H1 (cell line): ENCODE measurements at regions not wholly inside any gene's neighbourhood (a gene's known extent, or its start where the extent isn't known, plus 50 kb on each side); places are given as distances from the start of the nearest gene placed in this dataset.

Experiments used
- TAF7 ChIP-seq: optimal IDR thresholded peaks from 2 replicates; pipeline ENCODE3; 2011; ENCODE audit warnings: low read depth, mild to moderate bottlenecking, inconsistent platforms, low read length, moderate library complexity, borderline replicate concordance
- TEAD4 ChIP-seq: IDR thresholded peaks from 2 replicates; pipeline ENCODE4 v1.6.1; 2012; ENCODE audit warnings: low read depth, low read length, inconsistent platforms, mixed read lengths
- TF ChIP-seq, protein P1 (sequence below): fragments of 300-600 bp; sonication (generic); IDR thresholded peaks from 2 replicates; pipeline ENCODE4 v1.7.1; 2012; ENCODE audit warnings: low read length, moderate library complexity, mild to moderate bottlenecking, inconsistent platforms; ENCODE audit not compliant: insufficient replicate concordance

DNA sequence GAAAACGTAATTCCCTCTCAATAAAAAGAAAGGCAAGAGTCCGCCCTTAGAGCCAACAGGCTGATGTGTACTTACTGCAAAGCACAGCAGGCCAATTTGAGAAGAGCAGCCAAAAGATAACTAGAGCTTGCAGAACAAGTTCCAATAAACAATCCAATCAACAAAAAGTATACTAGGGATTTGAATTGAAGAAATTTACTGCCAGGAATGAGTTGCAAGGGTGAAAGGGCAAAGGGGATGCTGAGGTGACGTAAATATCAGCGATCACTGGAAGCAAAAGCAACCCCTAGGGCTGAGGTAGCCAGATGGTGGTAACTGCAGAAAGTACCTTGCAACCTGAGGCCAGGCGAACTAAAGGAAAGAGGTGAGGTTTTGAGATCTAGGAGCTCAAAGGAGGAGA, 152.1 kb upstream of the TENM3 start (continued):
- TF ChIP-seq TEAD4 (no peak), TAF7 (no peak)
- TF ChIP-seq, protein P1, sequence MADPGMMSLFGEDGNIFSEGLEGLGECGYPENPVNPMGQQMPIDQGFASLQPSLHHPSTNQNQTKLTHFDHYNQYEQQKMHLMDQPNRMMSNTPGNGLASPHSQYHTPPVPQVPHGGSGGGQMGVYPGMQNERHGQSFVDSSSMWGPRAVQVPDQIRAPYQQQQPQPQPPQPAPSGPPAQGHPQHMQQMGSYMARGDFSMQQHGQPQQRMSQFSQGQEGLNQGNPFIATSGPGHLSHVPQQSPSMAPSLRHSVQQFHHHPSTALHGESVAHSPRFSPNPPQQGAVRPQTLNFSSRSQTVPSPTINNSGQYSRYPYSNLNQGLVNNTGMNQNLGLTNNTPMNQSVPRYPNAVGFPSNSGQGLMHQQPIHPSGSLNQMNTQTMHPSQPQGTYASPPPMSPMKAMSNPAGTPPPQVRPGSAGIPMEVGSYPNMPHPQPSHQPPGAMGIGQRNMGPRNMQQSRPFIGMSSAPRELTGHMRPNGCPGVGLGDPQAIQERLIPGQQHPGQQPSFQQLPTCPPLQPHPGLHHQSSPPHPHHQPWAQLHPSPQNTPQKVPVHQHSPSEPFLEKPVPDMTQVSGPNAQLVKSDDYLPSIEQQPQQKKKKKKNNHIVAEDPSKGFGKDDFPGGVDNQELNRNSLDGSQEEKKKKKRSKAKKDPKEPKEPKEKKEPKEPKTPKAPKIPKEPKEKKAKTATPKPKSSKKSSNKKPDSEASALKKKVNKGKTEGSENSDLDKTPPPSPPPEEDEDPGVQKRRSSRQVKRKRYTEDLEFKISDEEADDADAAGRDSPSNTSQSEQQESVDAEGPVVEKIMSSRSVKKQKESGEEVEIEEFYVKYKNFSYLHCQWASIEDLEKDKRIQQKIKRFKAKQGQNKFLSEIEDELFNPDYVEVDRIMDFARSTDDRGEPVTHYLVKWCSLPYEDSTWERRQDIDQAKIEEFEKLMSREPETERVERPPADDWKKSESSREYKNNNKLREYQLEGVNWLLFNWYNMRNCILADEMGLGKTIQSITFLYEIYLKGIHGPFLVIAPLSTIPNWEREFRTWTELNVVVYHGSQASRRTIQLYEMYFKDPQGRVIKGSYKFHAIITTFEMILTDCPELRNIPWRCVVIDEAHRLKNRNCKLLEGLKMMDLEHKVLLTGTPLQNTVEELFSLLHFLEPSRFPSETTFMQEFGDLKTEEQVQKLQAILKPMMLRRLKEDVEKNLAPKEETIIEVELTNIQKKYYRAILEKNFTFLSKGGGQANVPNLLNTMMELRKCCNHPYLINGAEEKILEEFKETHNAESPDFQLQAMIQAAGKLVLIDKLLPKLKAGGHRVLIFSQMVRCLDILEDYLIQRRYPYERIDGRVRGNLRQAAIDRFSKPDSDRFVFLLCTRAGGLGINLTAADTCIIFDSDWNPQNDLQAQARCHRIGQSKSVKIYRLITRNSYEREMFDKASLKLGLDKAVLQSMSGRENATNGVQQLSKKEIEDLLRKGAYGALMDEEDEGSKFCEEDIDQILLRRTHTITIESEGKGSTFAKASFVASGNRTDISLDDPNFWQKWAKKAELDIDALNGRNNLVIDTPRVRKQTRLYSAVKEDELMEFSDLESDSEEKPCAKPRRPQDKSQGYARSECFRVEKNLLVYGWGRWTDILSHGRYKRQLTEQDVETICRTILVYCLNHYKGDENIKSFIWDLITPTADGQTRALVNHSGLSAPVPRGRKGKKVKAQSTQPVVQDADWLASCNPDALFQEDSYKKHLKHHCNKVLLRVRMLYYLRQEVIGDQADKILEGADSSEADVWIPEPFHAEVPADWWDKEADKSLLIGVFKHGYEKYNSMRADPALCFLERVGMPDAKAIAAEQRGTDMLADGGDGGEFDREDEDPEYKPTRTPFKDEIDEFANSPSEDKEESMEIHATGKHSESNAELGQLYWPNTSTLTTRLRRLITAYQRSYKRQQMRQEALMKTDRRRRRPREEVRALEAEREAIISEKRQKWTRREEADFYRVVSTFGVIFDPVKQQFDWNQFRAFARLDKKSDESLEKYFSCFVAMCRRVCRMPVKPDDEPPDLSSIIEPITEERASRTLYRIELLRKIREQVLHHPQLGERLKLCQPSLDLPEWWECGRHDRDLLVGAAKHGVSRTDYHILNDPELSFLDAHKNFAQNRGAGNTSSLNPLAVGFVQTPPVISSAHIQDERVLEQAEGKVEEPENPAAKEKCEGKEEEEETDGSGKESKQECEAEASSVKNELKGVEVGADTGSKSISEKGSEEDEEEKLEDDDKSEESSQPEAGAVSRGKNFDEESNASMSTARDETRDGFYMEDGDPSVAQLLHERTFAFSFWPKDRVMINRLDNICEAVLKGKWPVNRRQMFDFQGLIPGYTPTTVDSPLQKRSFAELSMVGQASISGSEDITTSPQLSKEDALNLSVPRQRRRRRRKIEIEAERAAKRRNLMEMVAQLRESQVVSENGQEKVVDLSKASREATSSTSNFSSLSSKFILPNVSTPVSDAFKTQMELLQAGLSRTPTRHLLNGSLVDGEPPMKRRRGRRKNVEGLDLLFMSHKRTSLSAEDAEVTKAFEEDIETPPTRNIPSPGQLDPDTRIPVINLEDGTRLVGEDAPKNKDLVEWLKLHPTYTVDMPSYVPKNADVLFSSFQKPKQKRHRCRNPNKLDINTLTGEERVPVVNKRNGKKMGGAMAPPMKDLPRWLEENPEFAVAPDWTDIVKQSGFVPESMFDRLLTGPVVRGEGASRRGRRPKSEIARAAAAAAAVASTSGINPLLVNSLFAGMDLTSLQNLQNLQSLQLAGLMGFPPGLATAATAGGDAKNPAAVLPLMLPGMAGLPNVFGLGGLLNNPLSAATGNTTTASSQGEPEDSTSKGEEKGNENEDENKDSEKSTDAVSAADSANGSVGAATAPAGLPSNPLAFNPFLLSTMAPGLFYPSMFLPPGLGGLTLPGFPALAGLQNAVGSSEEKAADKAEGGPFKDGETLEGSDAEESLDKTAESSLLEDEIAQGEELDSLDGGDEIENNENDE, result no peak
